ENCODE measurements at regions not wholly inside any gene's neighbourhood (a gene's known extent, or its start where the extent isn't known, plus 50 kb on each side); places are given as distances from the start of the nearest gene placed in this dataset.

DNA sequence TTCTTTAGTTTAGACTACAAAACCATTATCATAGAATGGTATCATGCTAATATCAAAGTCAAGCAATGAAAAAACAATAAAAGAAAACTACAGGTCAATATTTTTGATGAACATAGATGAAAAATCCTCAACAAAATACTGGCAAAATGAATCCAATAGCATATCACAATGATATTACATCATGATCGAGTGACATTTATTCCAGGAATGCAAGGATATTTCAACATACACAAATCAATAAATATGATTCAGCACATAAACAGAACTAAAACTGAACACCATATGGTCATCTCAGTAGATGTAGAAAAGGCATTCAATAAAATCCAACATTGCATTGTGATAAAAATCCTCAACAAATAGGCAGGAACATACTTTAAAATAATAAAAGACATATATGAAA lies 1657.7 kb downstream of the KCNT2 start:
- no peak for TF ChIP-seq CTCF (conservative IDR thresholded peaks at IDR 0.05; ENCODE audit: low read length)
- TF ChIP-seq EZH2phosphoT487 (IDR thresholded peaks at IDR 0.05; ENCODE audit: borderline replicate concordance), result no peak

Measured in Loucy (cell line).